LNCaP clone FGC (cell line): ENCODE measurements at regions not wholly inside any gene's neighbourhood (a gene's known extent, or its start where the extent isn't known, plus 50 kb on each side); places are given as distances from the start of the nearest gene placed in this dataset.
A peak's percentile ranks its signal among the peaks of the same experiment; 100 is the strongest.

Experiments used
- DNase-seq: peaks from one replicate; pipeline ENCODE4 v3.0.0-alpha.2; 2011; ENCODE audit warnings: low read depth
- H3K4me3 ChIP-seq: 2 replicates; pipeline ENCODE4 v1.5.1; 2011; ENCODE audit warnings: mild to moderate bottlenecking, low read depth, low read length, control low read depth
- CTCF ChIP-seq: IDR thresholded peaks from 2 replicates; pipeline ENCODE4 v1.5.1; 2012; ENCODE audit warnings: mild to moderate bottlenecking; ENCODE audit not compliant: control insufficient read depth, insufficient read depth; ENCODE audit errors: extremely low read depth

DNA sequence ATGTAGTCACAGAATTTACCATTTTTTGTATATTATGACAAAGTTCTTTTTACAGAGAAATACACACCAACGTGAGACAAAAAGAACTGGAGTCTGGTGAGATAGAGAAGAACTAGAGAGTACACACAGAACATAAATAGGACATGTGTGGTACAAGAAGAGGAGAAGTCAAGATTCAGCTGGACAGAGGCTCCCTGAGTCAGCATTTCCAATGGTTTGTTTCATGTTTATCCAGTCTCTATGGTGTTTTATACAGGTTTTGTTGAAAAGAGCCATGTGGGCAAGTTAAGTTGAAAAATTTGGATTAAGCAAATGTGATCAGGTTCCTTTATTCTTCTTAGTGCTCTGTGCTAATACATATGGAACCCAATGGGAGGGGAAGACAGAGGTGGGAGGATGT is 105.5 kb upstream of the AKR1E2 start:
- H3K4me3 ChIP-seq = no peak overlapping the region
- DNase-seq = no peak
- TF ChIP-seq CTCF = no peak

DNA sequence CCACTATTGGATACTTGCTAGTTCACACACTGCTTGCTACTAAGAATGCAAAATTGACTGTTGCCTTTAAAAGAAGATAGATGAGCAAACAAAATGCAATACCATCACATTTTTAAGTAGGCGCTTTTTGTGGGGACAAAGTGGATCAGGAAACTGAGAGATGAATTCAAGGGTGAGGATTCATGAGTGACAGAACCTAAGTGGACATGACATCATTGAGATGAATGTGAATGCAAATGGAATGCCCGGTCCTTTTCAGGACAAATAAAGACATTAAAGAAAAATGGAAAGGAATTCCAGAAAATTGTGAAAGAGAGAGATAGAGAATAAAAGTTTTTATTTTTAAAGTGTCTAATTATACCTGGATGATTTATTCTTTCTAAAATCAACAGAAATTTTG is 106.3 kb upstream of the AKR1E2 start:
- no peak for TF ChIP-seq CTCF
- no peak for DNase-seq

DNA sequence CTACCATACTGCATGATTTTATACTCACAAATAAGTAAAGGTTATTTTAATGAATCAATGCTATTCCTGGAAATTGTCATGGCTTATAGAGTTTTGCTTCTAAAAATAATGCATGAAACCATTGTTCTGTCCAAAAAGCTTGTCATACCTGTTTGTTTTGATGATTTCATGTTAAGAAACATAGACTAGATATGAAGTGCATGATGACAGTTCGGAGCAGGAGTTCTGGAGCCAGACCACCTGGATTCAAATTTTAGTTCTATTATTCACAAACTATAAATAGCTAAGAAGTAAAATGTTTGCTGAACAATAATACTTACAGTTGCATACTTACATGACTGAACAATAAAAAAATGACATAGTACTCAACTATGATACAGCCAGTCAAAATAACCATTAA is 107.0 kb upstream of the AKR1E2 start:
- no peak overlapping the region for H3K4me3 ChIP-seq
- TF ChIP-seq CTCF = no peak
- no peak for DNase-seq

More for the DNA sequence above, 106.3 kb upstream of the AKR1E2 start:
- H3K4me3 ChIP-seq = no peak overlapping the region

- H3K4me3 ChIP-seq = no peak overlapping the region
- no peak for DNase-seq
- no peak for TF ChIP-seq CTCF
Observed at GRCh38 chr10:4718544-4718943, 107.5 kb upstream of the AKR1E2 start.

DNA sequence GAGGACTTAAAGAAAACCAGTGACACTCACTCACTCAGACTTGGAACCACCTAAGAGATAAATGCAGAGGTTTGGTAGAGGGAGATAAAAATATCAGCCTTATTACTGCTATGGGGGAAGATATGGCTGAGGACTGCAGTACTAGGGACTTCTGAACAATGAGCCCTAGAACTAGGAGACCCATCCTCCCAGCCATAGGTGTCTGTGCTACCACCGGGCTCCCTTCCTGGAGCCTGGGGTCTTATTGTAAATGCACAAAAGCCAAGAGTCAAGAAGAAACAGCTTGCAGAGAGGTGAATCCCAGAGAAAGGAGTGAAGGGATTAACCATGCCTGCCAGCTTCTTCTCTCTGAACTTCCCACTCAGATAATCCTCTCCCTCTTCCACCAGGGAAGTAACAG is 108.3 kb upstream of the AKR1E2 start:
- no peak overlapping the region for H3K4me3 ChIP-seq
- TF ChIP-seq CTCF = no peak
- DNase-seq = no peak

- DNase-seq = no peak
- no peak for TF ChIP-seq CTCF
- no peak overlapping the region for H3K4me3 ChIP-seq
Observed at GRCh38 chr10:4710858-4711257, 115.1 kb upstream of the AKR1E2 start.

DNA sequence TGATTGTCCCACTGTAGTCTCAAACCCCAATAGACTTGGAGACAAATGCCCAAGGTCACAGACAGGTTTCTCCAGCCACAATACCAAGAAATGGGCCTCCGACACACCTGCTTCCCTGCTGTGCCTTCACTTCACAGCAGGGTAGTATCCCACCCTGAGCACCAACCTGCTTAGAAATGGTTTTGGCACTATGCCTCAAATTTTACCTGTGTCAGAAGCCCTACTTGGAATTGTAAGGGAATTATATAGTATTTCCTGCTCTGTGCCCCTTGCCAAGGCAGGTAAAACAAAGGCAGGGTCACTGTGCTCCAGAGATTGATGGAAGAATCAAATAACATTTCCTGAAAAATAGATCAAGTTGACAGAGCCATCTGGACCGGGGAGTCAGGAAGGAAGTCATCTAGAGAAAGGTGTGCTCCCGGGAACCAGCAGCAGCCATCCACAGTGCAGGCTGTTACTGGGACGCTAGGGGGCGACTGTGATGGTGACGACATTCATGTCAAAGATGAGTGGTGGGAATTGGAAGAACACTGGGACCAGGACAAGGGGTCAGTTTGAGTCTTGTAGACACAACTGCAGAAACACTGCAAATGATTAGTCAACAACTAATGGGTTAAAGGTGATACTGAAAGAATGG is 117.8 kb upstream of the AKR1E2 start:
- H3K4me3 ChIP-seq = no peak overlapping the region
- DNase-seq = no peak
- peak; percentile 46 for TF ChIP-seq CTCF
